ENCODE measurements at regions not wholly inside any gene's neighbourhood (a gene's known extent, or its start where the extent isn't known, plus 50 kb on each side); places are given as distances from the start of the nearest gene placed in this dataset.

GRCh38 chr3:77720460-77720971 is 680.6 kb downstream of the ROBO2 start:
- TF ChIP-seq, protein P1, sequence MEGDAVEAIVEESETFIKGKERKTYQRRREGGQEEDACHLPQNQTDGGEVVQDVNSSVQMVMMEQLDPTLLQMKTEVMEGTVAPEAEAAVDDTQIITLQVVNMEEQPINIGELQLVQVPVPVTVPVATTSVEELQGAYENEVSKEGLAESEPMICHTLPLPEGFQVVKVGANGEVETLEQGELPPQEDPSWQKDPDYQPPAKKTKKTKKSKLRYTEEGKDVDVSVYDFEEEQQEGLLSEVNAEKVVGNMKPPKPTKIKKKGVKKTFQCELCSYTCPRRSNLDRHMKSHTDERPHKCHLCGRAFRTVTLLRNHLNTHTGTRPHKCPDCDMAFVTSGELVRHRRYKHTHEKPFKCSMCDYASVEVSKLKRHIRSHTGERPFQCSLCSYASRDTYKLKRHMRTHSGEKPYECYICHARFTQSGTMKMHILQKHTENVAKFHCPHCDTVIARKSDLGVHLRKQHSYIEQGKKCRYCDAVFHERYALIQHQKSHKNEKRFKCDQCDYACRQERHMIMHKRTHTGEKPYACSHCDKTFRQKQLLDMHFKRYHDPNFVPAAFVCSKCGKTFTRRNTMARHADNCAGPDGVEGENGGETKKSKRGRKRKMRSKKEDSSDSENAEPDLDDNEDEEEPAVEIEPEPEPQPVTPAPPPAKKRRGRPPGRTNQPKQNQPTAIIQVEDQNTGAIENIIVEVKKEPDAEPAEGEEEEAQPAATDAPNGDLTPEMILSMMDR (optimal IDR thresholded peaks at IDR 0.05 in 1 of 3, IDR thresholded peaks at IDR 0.05 in 1 of 3, conservative IDR thresholded peaks at IDR 0.05 in 1 of 3; ENCODE audit: extremely low read depth in 1 of 3, insufficient read depth in 2 of 3, low read length in 3 of 3): no peak
- TF ChIP-seq EZH2 (IDR thresholded peaks at IDR 0.05; ENCODE audit: low read length): no peak

All from keratinocyte (primary cell).